ENCODE measurements at regions not wholly inside any gene's neighbourhood (a gene's known extent, or its start where the extent isn't known, plus 50 kb on each side); places are given as distances from the start of the nearest gene placed in this dataset.

DNA sequence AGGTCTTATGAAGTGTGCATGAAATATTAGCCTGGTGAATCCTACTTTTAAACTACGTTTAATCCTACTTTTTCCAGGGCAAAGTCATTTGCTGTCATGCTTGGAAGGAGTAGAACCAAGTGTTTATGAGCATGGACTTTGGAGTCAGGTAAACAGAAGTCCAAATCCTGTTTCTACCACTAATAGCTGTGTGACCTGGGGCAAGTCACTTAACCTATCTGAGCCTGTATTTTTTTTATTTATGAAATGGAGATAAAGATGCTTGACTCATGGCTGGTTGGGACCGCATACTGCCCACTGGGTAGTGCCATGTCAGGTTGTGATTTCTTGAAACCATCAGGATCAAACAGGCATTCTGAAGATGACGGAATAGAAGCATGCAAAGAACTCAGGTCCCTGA lies 249.6 kb downstream of the BAMBI start:
- Histone ChIP-seq H3K4me3 (no peak overlapping the region), H3K9me3 (no peaks in the 10 kb centered on the region), H3K27ac (no peak overlapping the region), H3K27me3 (no peaks in the 10 kb centered on the region), H3K4me1 (ENCODE audit: insufficient read depth) (no peaks in the 10 kb centered on the region), H3K36me3 (no peaks in the 10 kb centered on the region)
- TF ChIP-seq EP300 (IDR thresholded peaks at IDR 0.05) (no peak), POLR2A (IDR thresholded peaks at IDR 0.05) (no peak)
- TF ChIP-seq, protein P1, sequence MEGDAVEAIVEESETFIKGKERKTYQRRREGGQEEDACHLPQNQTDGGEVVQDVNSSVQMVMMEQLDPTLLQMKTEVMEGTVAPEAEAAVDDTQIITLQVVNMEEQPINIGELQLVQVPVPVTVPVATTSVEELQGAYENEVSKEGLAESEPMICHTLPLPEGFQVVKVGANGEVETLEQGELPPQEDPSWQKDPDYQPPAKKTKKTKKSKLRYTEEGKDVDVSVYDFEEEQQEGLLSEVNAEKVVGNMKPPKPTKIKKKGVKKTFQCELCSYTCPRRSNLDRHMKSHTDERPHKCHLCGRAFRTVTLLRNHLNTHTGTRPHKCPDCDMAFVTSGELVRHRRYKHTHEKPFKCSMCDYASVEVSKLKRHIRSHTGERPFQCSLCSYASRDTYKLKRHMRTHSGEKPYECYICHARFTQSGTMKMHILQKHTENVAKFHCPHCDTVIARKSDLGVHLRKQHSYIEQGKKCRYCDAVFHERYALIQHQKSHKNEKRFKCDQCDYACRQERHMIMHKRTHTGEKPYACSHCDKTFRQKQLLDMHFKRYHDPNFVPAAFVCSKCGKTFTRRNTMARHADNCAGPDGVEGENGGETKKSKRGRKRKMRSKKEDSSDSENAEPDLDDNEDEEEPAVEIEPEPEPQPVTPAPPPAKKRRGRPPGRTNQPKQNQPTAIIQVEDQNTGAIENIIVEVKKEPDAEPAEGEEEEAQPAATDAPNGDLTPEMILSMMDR (IDR thresholded peaks at IDR 0.05): no peak
- intact Hi-C loops (cut with DNase I): no loop called here
- 91 to 94% (median 92%) methylated on average over 3 of the region's 3 CpGs for whole genome bisulfite sequencing, 3 donors
- DNase-seq: no peak

DNA sequence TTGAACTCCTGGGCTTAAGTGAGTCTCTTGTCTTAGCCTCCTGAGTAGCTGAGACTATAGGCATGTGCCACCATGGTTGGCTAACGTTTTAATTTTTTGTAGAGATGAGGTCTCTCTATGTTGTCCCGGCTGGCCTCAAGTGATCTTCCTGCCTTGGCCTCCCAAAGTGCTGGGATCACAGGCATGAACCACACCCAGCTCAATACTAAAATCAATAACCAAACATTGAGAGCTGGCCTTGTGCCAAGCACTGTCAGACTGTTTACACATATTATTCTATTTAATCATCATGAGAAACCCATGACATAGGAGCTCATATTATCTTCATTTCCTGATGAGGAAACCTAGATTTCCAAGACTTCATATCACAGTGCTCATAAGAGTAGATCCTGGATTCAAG lies 251.2 kb downstream of the BAMBI start:
- Histone ChIP-seq H3K4me1 (ENCODE audit: insufficient read depth) (no peaks in the 10 kb centered on the region), H3K27me3 (no peaks in the 10 kb centered on the region), H3K4me3 (no peak overlapping the region), H3K36me3 (no peaks in the 10 kb centered on the region), H3K27ac (no peak overlapping the region), H3K9me3 (no peaks in the 10 kb centered on the region)
- DNase-seq: no peak
- WGBS, 3 donors: 85 to 98% (median 87%) methylated on average over 2 of the region's 2 CpGs
- TF ChIP-seq, protein P1 (IDR thresholded peaks at IDR 0.05): no peak
- TF ChIP-seq EP300 (IDR thresholded peaks at IDR 0.05) (no peak), POLR2A (IDR thresholded peaks at IDR 0.05) (no peak)
- intact Hi-C loops (cut with DNase I): no loop called here

DNA sequence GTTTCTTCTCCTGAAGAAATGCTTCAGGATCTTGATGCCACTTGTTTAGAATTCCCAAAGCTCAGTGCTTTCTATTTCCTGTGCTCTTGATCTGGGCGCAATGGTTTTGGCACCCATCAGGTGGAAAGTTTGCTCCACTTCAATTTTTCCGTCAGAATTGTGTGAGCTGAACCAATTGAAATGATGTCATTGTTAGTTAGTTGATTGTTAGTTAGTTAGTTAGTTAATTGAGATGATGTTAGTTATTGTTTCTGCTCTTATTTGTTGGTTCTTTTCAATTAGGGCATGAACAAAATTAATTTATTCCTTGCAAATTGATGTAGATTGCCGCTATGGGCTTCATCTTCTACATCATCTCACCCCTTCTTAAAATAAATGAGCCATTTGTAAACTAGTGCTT lies 252.6 kb downstream of the BAMBI start:
- intact Hi-C loops (cut with DNase I): no loop called here
- Histone ChIP-seq H3K4me1 (ENCODE audit: insufficient read depth) (no peaks in the 10 kb centered on the region), H3K27ac (no peak overlapping the region), H3K27me3 (no peaks in the 10 kb centered on the region), H3K9me3 (no peaks in the 10 kb centered on the region), H3K4me3 (no peak overlapping the region), H3K36me3 (no peaks in the 10 kb centered on the region)
- DNase-seq: no peak
- WGBS, 3 donors: 96 to 97% (median 96%) methylated on average over 3 of the region's 3 CpGs
- TF ChIP-seq POLR2A (IDR thresholded peaks at IDR 0.05) (no peak), EP300 (IDR thresholded peaks at IDR 0.05) (no peak)
- TF ChIP-seq, protein P1 (IDR thresholded peaks at IDR 0.05): no peak

DNA sequence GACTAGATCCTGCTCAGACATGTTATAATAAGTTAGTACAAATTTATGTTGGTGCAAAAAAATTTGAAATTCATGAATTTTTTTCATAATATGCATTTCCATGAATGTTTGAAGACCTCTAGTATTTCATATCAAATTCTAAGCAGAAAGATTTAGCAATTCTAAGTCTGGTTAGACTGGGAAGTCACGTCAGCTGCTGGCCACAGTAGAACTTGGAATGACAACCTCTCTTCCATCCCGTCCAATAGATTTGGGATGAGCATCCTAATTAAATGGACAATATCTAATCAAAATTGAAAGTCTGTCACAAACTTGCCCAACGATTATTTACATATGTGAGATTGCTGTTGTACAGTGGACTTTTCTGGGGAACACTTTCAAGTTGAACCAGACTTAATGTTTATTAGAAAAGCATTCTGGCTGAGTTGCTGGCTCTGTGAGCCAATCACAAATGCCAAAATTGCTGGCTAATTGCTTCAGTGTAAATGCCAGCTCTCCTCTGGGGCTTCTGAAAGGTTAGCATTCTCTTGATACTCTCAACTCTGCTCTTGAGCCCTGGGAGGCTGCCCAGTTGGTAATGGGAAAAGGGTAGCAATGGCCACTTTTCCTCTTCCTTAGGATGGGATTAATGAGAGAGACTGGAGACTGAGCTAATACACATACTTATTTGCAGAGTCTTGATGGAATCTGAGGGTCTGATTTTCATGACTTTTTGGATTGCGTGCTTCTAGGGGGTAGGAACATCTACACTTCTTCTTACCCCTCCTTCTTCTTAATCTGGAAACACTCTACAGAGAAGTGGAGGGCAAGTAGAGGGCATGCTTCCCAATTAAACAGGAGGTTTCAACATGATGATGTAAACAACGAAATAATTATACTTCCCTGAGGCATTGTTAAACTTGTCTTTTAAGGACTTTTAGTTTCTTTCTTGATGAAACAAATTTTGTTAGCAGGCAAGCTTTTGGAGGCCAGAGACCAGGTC lies 253.5 kb downstream of the BAMBI start:
- WGBS, 3 donors: 54 to 69% (median 63%) methylated on average over 5 of the region's 5 CpGs

More for the DNA sequence above, 253.5 kb downstream of the BAMBI start:
- DNase-seq: no peak
- intact Hi-C loops (cut with DNase I): no loop called here
- H3K36me3 ChIP-seq: no peaks in the 10 kb centered on the region
- H3K4me3 ChIP-seq: no peak overlapping the region
- TF ChIP-seq EP300 (IDR thresholded peaks at IDR 0.05) (no peak), POLR2A (IDR thresholded peaks at IDR 0.05) (no peak)
- TF ChIP-seq, protein P1 (IDR thresholded peaks at IDR 0.05): no peak
- H3K9me3 ChIP-seq: no peaks in the 10 kb centered on the region
- H3K27ac ChIP-seq: no peak overlapping the region
- no peaks in the 10 kb centered on the region for H3K27me3 ChIP-seq
- no peaks in the 10 kb centered on the region for H3K4me1 ChIP-seq (ENCODE audit: insufficient read depth)
